GM23248 (cell line): ENCODE measurements at regions not wholly inside any gene's neighbourhood (a gene's known extent, or its start where the extent isn't known, plus 50 kb on each side); places are given as distances from the start of the nearest gene placed in this dataset.
A peak's percentile ranks its signal among the peaks of the same experiment; 100 is the strongest.
"Not testable (repeated sequence)": the region's sequence is repeated elsewhere in the genome, so short reads cannot be mapped to it uniquely, and the experiment has no call there.

Experiments
- DNase-seq: peaks from one replicate; pipeline ENCODE4 v3.0.0-alpha.2; 2015
- H2AFZ ChIP-seq: fragments of 200-600 bp; sonication (generic); 2 replicates; pipeline ENCODE4 v1.6.1; 2016; ENCODE audit warnings: antibody characterized with exemption
- H3F3A ChIP-seq: fragments of 200-600 bp; sonication (generic); 2 replicates; pipeline ENCODE4 v1.6.1; 2016; ENCODE audit warnings: mild to moderate bottlenecking, antibody characterized with exemption, mixed run types; ENCODE audit not compliant: insufficient read depth
- H3K27ac ChIP-seq: fragments of 200-600 bp; sonication (generic); 2 replicates; pipeline ENCODE4 v1.5.1; 2016; ENCODE audit warnings: mild to moderate bottlenecking
- H3K27me3 ChIP-seq: fragments of 200-600 bp; sonication (generic); replicated peaks from 2 replicates; pipeline ENCODE4 v1.6.1; 2016; ENCODE audit warnings: mild to moderate bottlenecking; ENCODE audit not compliant: insufficient read depth
- H3K36me3 ChIP-seq: fragments of 200-600 bp; sonication (generic); 2 replicates; pipeline ENCODE4 v1.6.1; 2016; ENCODE audit warnings: low read depth, mild to moderate bottlenecking
- H3K4me1 ChIP-seq: fragments of 200-600 bp; sonication (generic); 2 replicates; pipeline ENCODE4 v1.6.1; 2016; ENCODE audit warnings: mild to moderate bottlenecking; ENCODE audit not compliant: insufficient read depth
- H3K4me2 ChIP-seq: fragments of 200-600 bp; sonication (generic); one replicate; pipeline ENCODE4 v1.6.1; 2016; ENCODE audit warnings: mild to moderate bottlenecking; ENCODE audit not compliant: unreplicated experiment
- H3K4me3 ChIP-seq: fragments of 200-600 bp; sonication (generic); 2 replicates; pipeline ENCODE4 v1.5.1; 2016; ENCODE audit warnings: mild to moderate bottlenecking
- H3K79me2 ChIP-seq: fragments of 200-600 bp; sonication (generic); 2 replicates; pipeline ENCODE4 v1.6.1; 2016; ENCODE audit warnings: mild to moderate bottlenecking; ENCODE audit not compliant: insufficient read depth
- H3K9ac ChIP-seq: fragments of 200-600 bp; sonication (generic); 2 replicates; pipeline ENCODE4 v1.6.1; 2016; ENCODE audit warnings: mild to moderate bottlenecking
- H3K9me2 ChIP-seq: fragments of 200-600 bp; sonication (generic); 2 replicates; pipeline ENCODE4 v1.6.1; 2016; ENCODE audit warnings: mixed run types, mild to moderate bottlenecking, moderate library complexity; ENCODE audit not compliant: insufficient read depth
- H3K9me3 ChIP-seq: fragments of 200-600 bp; sonication (generic); one replicate; pipeline ENCODE4 v1.6.1; 2017; ENCODE audit warnings: low read depth
- H4K20me1 ChIP-seq: fragments of 200-600 bp; sonication (generic); 2 replicates; pipeline ENCODE4 v1.6.0; 2016; ENCODE audit not compliant: insufficient read depth
- EZH2 ChIP-seq: fragments of 200-600 bp; sonication (generic); IDR thresholded peaks from 2 replicates; pipeline ENCODE4 v1.6.1; 2018; ENCODE audit warnings: antibody characterized with exemption, mild to moderate bottlenecking; ENCODE audit not compliant: insufficient read depth, poor library complexity, severe bottlenecking
- EZH2phosphoT487 ChIP-seq: fragments of 200-600 bp; sonication (generic); IDR thresholded peaks from 2 replicates; pipeline ENCODE4 v1.6.1; 2018; ENCODE audit warnings: antibody characterized with exemption, moderate library complexity, mild to moderate bottlenecking, low read depth; ENCODE audit not compliant: insufficient read depth
- WGBS, 2 experiments: methylation state at CpG; one replicate each; pipeline ENCODE4 v1.1.6; 2015 to 2017; ENCODE audit warnings: low lambda C conversion rate in 2 of 2, low coverage in 1 of 2; ENCODE audit errors: missing lambda C conversion rate in 2 of 2; 5-methylcytosine and 5-hydroxymethylcytosine counted together
- in situ Hi-C: fragments of 300-500 bp; cut with MboI; formaldehyde crosslinking; loops from 2 replicates; pipeline ENCODE4 v1.15.0; 2020

DNA sequence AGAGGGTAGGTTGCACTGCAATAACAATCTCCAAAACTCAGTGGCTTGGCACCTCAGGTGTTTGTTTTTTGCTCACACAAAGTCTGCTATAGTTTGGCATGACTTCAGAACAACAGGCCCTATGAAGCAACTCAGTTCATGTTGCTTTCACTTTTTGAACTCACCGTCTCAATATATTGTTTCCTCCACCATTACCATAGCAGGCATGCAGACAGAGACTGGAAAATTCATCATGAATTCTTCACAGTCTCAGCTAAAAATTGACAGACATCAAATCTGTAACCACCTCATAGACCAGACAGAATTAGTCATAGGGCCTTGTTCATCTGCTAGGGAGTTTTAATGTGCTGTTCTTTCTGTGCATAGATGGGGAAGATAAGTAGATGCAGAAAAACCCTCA is 161.4 kb upstream of the POU1F1 start:
- peak; percentile 47 for DNase-seq
- peak overlapping the region; percentile 32; the same call in 1 of the 2 replicates for H3K27ac ChIP-seq
- H2AFZ ChIP-seq, result 0 out of 2 replicates have a peak overlapping the region, but pooled peaks have one; percentile 2

DNA sequence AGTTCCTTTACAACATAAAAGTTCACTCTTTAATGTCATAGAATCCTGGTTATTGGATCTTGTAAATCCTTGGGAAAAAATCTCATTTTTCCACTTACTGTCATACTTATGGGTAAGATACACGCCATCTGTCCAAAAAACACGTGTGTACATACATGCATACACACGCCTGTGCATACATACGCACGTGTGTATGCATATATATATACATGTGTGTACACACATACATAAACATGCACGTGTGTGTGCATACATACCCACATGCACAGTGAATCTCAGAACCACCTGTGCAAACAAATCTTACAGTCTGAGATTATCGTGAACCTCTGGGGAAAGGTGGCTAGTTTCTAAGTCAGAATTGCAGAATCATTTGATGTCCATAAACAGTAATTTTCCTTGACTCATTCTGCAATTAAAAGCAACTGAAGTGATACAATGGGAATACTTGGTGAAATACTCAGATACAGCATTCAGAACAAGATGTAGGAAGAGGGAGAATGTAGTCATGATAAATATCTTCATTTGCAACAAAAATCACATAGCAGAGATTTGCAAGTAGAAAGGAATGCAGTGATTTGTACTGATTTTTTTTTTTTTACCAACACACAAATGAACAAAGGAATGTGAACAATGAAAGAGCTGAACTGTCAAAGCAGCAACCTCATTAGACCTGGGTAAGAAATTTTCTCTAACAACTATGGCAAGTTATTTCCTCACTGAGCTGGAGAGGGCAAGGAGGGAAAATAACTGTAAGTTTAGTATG is 160.6 kb upstream of the POU1F1 start:
- no peaks in the 10 kb centered on the region for H3K36me3 ChIP-seq
- no peaks in the 10 kb centered on the region for H3K27me3 ChIP-seq
- peak overlapping the region; percentile 27 for H3K4me3 ChIP-seq
- TF ChIP-seq EZH2phosphoT487, result no peak
- no peak for TF ChIP-seq EZH2
- in situ Hi-C loops, result no loop called here
- H3K9ac ChIP-seq, result no peak overlapping the region
- peak overlapping the region; percentile 36 for H3K27ac ChIP-seq
- H3K9me2 ChIP-seq, result no peaks in the 10 kb centered on the region
- H2AFZ ChIP-seq, result no peak overlapping the region
- peak overlapping the region; percentile 78 for H3K4me2 ChIP-seq
- WGBS, 2 experiments, result 52 to 59% methylated on average over 7 of the region's 7 CpGs
- peaks cover 27% of the 10 kb centered on the region for H3F3A ChIP-seq
- no peaks in the 10 kb centered on the region for H3K9me3 ChIP-seq
- DNase-seq, result peak; percentile 67
- H3K4me1 ChIP-seq, result peaks cover 34% of the 10 kb centered on the region
- H4K20me1 ChIP-seq, result no peaks in the 10 kb centered on the region
- H3K79me2 ChIP-seq, result no peaks in the 10 kb centered on the region

More for the DNA sequence above, 161.4 kb upstream of the POU1F1 start:
- no peaks in the 10 kb centered on the region for H3K9me2 ChIP-seq
- TF ChIP-seq EZH2 (no peak), EZH2phosphoT487 (no peak)
- H3K27me3 ChIP-seq, result no peaks in the 10 kb centered on the region
- no peaks in the 10 kb centered on the region for H4K20me1 ChIP-seq
- H3K79me2 ChIP-seq, result no peaks in the 10 kb centered on the region
- H3F3A ChIP-seq, result peaks cover 27% of the 10 kb centered on the region
- H3K4me1 ChIP-seq, result peaks cover 34% of the 10 kb centered on the region
- WGBS, 2 experiments, result 7 to 33% methylated on average over 1 of the region's 1 CpG
- H3K4me3 ChIP-seq, result peak overlapping the region; percentile 27
- in situ Hi-C loops, result no loop called here
- no peaks in the 10 kb centered on the region for H3K9me3 ChIP-seq
- H3K9ac ChIP-seq, result no peak overlapping the region
- H3K4me2 ChIP-seq, result peak overlapping the region; percentile 78
- no peaks in the 10 kb centered on the region for H3K36me3 ChIP-seq

DNA sequence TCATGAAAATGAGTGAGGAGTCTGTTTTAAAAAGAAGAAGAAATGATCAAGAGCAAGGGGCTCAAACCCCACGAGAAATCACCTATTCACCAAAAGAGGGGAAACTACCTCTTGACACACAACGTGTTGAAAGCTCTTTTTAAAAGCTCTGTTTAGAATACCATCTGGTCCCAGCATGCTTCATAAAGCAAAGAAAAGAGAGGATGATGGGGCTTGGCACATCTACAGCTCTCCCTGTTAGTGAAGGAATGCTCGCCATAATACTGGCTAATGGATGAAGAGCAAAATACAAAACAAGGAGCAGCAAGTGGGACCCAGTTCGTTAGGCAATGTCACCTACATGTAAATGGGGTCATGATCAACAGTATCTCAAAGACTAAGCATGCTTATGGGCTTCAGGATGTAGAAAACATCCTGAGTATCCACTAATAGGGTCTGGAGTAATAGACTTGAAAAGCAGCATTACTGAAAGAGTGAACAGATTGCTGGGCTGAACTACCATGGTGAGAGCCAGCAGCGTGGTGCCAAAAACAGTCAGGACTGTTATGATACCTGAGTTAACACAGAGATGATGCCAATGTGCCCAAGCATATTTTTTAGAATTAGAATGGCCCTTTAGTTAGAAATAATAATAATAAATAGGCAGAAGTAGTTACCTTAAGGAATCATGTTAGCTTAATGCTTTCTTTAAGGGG is 159.7 kb upstream of the POU1F1 start:
- H3K4me2 ChIP-seq, result no peak overlapping the region
- H3F3A ChIP-seq, result peaks cover 27% of the 10 kb centered on the region
- no peak for TF ChIP-seq EZH2
- no peaks in the 10 kb centered on the region for H4K20me1 ChIP-seq
- in situ Hi-C loops, result no loop called here
- no peaks in the 10 kb centered on the region for H3K27me3 ChIP-seq
- no peaks in the 10 kb centered on the region for H3K9me2 ChIP-seq
- no peak overlapping the region for H2AFZ ChIP-seq
- no peak overlapping the region for H3K4me3 ChIP-seq
- 27 to 32% methylated on average over 5 of the region's 5 CpGs for WGBS, 2 experiments
- H3K36me3 ChIP-seq, result no peaks in the 10 kb centered on the region
- H3K4me1 ChIP-seq, result peaks cover 34% of the 10 kb centered on the region
- DNase-seq, result peak; percentile 9
- no peaks in the 10 kb centered on the region for H3K79me2 ChIP-seq
- H3K9me3 ChIP-seq, result no peaks in the 10 kb centered on the region
- no peak overlapping the region for H3K9ac ChIP-seq
- H3K27ac ChIP-seq, result no peak overlapping the region

DNA sequence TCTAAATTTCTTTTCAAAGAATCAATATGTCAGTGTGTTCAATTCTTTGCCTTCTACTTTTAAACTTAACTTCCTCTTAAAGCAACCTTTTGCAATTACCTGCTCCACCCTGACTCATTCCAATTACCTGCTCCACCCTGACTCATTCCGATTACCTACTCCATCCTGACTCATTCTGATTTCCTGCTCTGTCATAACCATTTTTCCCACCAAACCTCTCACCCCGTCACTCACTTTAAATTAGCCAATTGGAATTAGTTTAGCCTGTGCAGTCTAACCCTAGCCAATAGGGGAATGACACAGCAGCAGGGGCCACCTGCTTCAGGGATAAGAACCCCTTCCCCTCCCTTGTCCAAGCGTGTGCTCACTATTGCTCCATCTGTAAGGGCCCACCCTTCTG is 157.1 kb upstream of the POU1F1 start:
- H2AFZ ChIP-seq, H4K20me1 ChIP-seq, H3K36me3 ChIP-seq, H3K9me2 ChIP-seq, H3K9ac ChIP-seq, H3K79me2 ChIP-seq, in situ Hi-C loops, H3K4me2 ChIP-seq, DNase-seq, H3K27ac ChIP-seq, H3K27me3 ChIP-seq, H3K9me3 ChIP-seq, H3K4me3 ChIP-seq: not testable (repeated sequence)
- Histone ChIP-seq H3F3A (peaks cover 20% of the 10 kb centered on the region), H3K4me1 (peaks cover 29% of the 10 kb centered on the region)
- WGBS, 2 experiments, result 45% methylated on average over 3 of the region's 3 CpGs
